NCI-H526 treated with DMSO at 0.1 percent for 48 hours (cell line): ENCODE measurements at regions not wholly inside any gene's neighbourhood (a gene's known extent, or its start where the extent isn't known, plus 50 kb on each side); places are given as distances from the start of the nearest gene placed in this dataset.

ENCODE experiments used
- DNase-seq: peaks from one replicate; lab custom pipeline; 2025; lab: John Stamatoyannopoulos, UW

GRCh38 chr1:5231541-5232315 lies 577.3 kb downstream of the AJAP1 start:
- no peak for DNase-seq

GRCh38 chr1:5227114-5227513 lies 572.7 kb downstream of the AJAP1 start:
- DNase-seq: no peak

- DNase-seq: no peak
Measured at GRCh38 chr1:5225707-5226704, 571.6 kb downstream of the AJAP1 start.

- DNase-seq: no peak
Measured at GRCh38 chr1:5223206-5223605, 568.8 kb downstream of the AJAP1 start.

- DNase-seq: no peak
Measured at GRCh38 chr1:5222626-5223025, 568.2 kb downstream of the AJAP1 start.

- DNase-seq: no peak
Measured at GRCh38 chr1:5221451-5221850, 567.0 kb downstream of the AJAP1 start.

- no peak for DNase-seq
Measured at GRCh38 chr1:5220821-5221220, 566.4 kb downstream of the AJAP1 start.

- DNase-seq: no peak
Measured at GRCh38 chr1:5220421-5220820, 566.0 kb downstream of the AJAP1 start.

GRCh38 chr1:5200006-5200405 lies 545.6 kb downstream of the AJAP1 start:
- no peak for DNase-seq

- no peak for DNase-seq
Measured at GRCh38 chr1:5198328-5198727, 543.9 kb downstream of the AJAP1 start.

GRCh38 chr1:5191470-5191869 lies 537.1 kb downstream of the AJAP1 start:
- no peak for DNase-seq

- DNase-seq: no peak
Measured at GRCh38 chr1:5189384-5189783, 535.0 kb downstream of the AJAP1 start.

GRCh38 chr1:5165762-5166161 lies 511.4 kb downstream of the AJAP1 start:
- no peak for DNase-seq

GRCh38 chr1:5164158-5164557 lies 509.7 kb downstream of the AJAP1 start:
- DNase-seq: no peak

GRCh38 chr1:5161372-5161771 lies 507.0 kb downstream of the AJAP1 start:
- DNase-seq: no peak

- DNase-seq: no peak
Measured at GRCh38 chr1:5157175-5157574, 502.8 kb downstream of the AJAP1 start.

- no peak for DNase-seq
Measured at GRCh38 chr1:5156416-5157120, 502.2 kb downstream of the AJAP1 start.

GRCh38 chr1:5151511-5151910 lies 497.1 kb downstream of the AJAP1 start:
- no peak for DNase-seq

- no peak for DNase-seq
Measured at GRCh38 chr1:5150191-5150590, 495.8 kb downstream of the AJAP1 start.

GRCh38 chr1:5147806-5148205 lies 493.4 kb downstream of the AJAP1 start:
- DNase-seq: no peak

GRCh38 chr1:5142389-5142788 lies 488.0 kb downstream of the AJAP1 start:
- no peak for DNase-seq

- no peak for DNase-seq
Measured at GRCh38 chr1:5141750-5142149, 487.3 kb downstream of the AJAP1 start.
